Endothelial cell of umbilical vein (primary cell): ENCODE measurements at regions not wholly inside any gene's neighbourhood (a gene's known extent, or its start where the extent isn't known, plus 50 kb on each side); places are given as distances from the start of the nearest gene placed in this dataset.

Source experiments
- BruUV-seq: library from RNA; stranded (reverse); fragments of 400-500 nt; replicated peaks from 2 replicates; lab custom pipeline; 2021; lab: Mats Ljungman, UMichigan
- CTCF ChIA-PET: fragments of 300-600, 350-600 bp; sonication (Branson Sonifier 250); formaldehyde crosslinking; loops from one replicate; lab custom pipeline; 2021; ENCODE audit warnings: antibody characterized with exemption, inconsistent platforms; lab: Charles Lee
- POLR2A ChIA-PET: fragments of 300-600, 350-600 bp; sonication (Branson Sonifier 250); formaldehyde crosslinking; loops from one replicate; lab custom pipeline; 2021; ENCODE audit warnings: antibody characterized with exemption, inconsistent platforms; lab: Charles Lee
- DNase-seq: peaks from one replicate; pipeline ENCODE4 v3.0.0-alpha.2; 2011; ENCODE audit warnings: low read depth, low spot score
- FAIRE-seq: peaks from 2 replicates; lab custom pipeline; 2011; peaks lifted over from hg19 to GRCh38; lab: Jason Lieb, UNC
- H2AFZ ChIP-seq: 2 replicates; pipeline ENCODE4 v1.6.0; 2012; ENCODE audit warnings: low read depth, low read length, control low read depth, inconsistent platforms
- H3K27ac ChIP-seq: 2 replicates; pipeline ENCODE4 v1.5.1; 2011; ENCODE audit warnings: low read depth, mild to moderate bottlenecking, control low read depth, low read length, moderate library complexity; ENCODE audit not compliant: insufficient read depth
- H3K27me3 ChIP-seq, 2 experiments: 2 replicates each; pipeline versions ENCODE4 v1.6.0 to v1.6.1; 2011; ENCODE audit warnings: low read length in 2 of 2, mixed read lengths in 1 of 2; ENCODE audit not compliant: control insufficient read depth in 2 of 2, insufficient read depth in 2 of 2
- H3K36me3 ChIP-seq, 2 experiments: 2 replicates in 1 of 2; 3 replicates in 1 of 2; pipeline ENCODE4 v1.5.1; 2011; ENCODE audit warnings: low read length in 2 of 2, mild to moderate bottlenecking in 1 of 2, moderate library complexity in 1 of 2; ENCODE audit not compliant: control insufficient read depth in 2 of 2, insufficient read depth in 2 of 2; ENCODE audit errors: extremely low read depth in 1 of 2
- H3K4me1 ChIP-seq: 3 replicates; pipeline ENCODE4 v1.5.1; 2011; ENCODE audit warnings: mild to moderate bottlenecking, low read length; ENCODE audit not compliant: control insufficient read depth, insufficient read depth; ENCODE audit errors: extremely low read depth
- H3K4me2 ChIP-seq: 2 replicates; pipeline ENCODE4 v1.6.1; 2011; ENCODE audit warnings: low read length, control low read depth, mixed read lengths; ENCODE audit not compliant: insufficient read depth
- H3K4me3 ChIP-seq, 3 experiments: fragments of 200-600 bp in 1 of 3; sonication (generic), shearing (Covaris generic) in 1 of 3; replicated peaks in 1 of 3; 2 replicates each; pipeline ENCODE4 v1.5.1; 2011 to 2016; ENCODE audit warnings: control low read depth in 3 of 3, low read length in 3 of 3, mild to moderate bottlenecking in 2 of 3, inconsistent platforms in 1 of 3, low read depth in 1 of 3, moderate library complexity in 1 of 3; ENCODE audit not compliant: insufficient read depth in 1 of 3
- H3K79me2 ChIP-seq: 2 replicates; pipeline ENCODE4 v1.6.0; 2012; ENCODE audit warnings: low read length, inconsistent platforms; ENCODE audit not compliant: control insufficient read depth, insufficient read depth
- H3K9ac ChIP-seq: replicated peaks from 2 replicates; pipeline ENCODE3; 2011; ENCODE audit warnings: low read length, control low read depth; ENCODE audit not compliant: insufficient read depth; ENCODE audit errors: extremely low read depth
- H3K9me1 ChIP-seq: replicated peaks from 3 replicates; pipeline ENCODE4 v1.6.0; 2011; ENCODE audit warnings: mild to moderate bottlenecking, low read length; ENCODE audit not compliant: control insufficient read depth, insufficient read depth; ENCODE audit errors: extremely low read depth
- H3K9me3 ChIP-seq: replicated peaks from 2 replicates; pipeline ENCODE4 v1.5.1; 2012; ENCODE audit warnings: low read length, inconsistent platforms; ENCODE audit not compliant: control insufficient read depth, insufficient read depth
- H4K20me1 ChIP-seq: replicated peaks from 2 replicates; pipeline ENCODE3; 2011; ENCODE audit warnings: mild to moderate bottlenecking, low read length; ENCODE audit not compliant: control insufficient read depth, insufficient read depth; ENCODE audit errors: extremely low read depth
- EZH2 ChIP-seq: IDR thresholded peaks from 2 replicates; pipeline ENCODE4 v1.6.1; 2012; ENCODE audit warnings: borderline replicate concordance, low read depth, mild to moderate bottlenecking, moderate library complexity, low read length, inconsistent platforms; ENCODE audit not compliant: severe bottlenecking
- FOS ChIP-seq: IDR thresholded peaks from 2 replicates; pipeline ENCODE4 v1.6.1; 2011; ENCODE audit warnings: mild to moderate bottlenecking, low read length, moderate library complexity, borderline replicate concordance; ENCODE audit not compliant: insufficient read depth
- GATA2 ChIP-seq: IDR thresholded peaks from 2 replicates; pipeline ENCODE4 v1.7.0; 2011; ENCODE audit warnings: low read depth, mild to moderate bottlenecking, moderate library complexity, mixed read lengths, low read length; ENCODE audit not compliant: insufficient read length, insufficient read depth
- JUN ChIP-seq: IDR thresholded peaks from 2 replicates; pipeline ENCODE4 v1.6.1; 2011; ENCODE audit warnings: borderline replicate concordance, low read depth; ENCODE audit not compliant: insufficient read length, insufficient read depth
- MYC ChIP-seq: IDR thresholded peaks from one replicate; pipeline ENCODE4 v1.6.1; 2011; ENCODE audit warnings: mild to moderate bottlenecking, low read depth, low read length
- POLR2A ChIP-seq: IDR thresholded peaks from 2 replicates; pipeline ENCODE4 v1.6.1; 2012; ENCODE audit warnings: low read depth, mild to moderate bottlenecking, control low read depth, low read length
- POLR2AphosphoS5 ChIP-seq: IDR thresholded peaks from 2 replicates; pipeline ENCODE4 v1.6.1; 2012; ENCODE audit warnings: low read depth, mild to moderate bottlenecking, control low read depth, low read length, moderate library complexity; ENCODE audit not compliant: insufficient read depth
- dilution Hi-C: fragments of 300-500 bp; cut with MboI; formaldehyde crosslinking; loops from one replicate; pipeline ENCODE4 v1.15.0; 2019; ENCODE audit warnings: low sequenced_read_pairs; ENCODE audit not compliant: extremely low pct_ligation_motif_present
- intact Hi-C: fragments of 100-400 bp; cut with micrococcal nuclease; formaldehyde crosslinking; loops from one replicate; pipeline ENCODE4 v1.10.0; 2022
- TF ChIP-seq, protein P1 (sequence below): IDR thresholded peaks from 2 replicates; pipeline ENCODE4 v1.6.1; 2011; ENCODE audit not compliant: insufficient read depth, insufficient read length
- TF ChIP-seq, protein P2 (sequence below), 2 donors: IDR thresholded peaks; 1 replicate in 1 of 2; 2 replicates in 1 of 2; pipeline ENCODE4 v1.5.1; 2011; ENCODE audit warnings: low read length in 2 of 2, mild to moderate bottlenecking in 2 of 2, moderate library complexity in 2 of 2, control low read depth in 1 of 2, inconsistent platforms in 1 of 2, low read depth in 1 of 2; ENCODE audit not compliant: insufficient read depth in 1 of 2; ENCODE audit errors: extremely low read depth in 1 of 2

DNA sequence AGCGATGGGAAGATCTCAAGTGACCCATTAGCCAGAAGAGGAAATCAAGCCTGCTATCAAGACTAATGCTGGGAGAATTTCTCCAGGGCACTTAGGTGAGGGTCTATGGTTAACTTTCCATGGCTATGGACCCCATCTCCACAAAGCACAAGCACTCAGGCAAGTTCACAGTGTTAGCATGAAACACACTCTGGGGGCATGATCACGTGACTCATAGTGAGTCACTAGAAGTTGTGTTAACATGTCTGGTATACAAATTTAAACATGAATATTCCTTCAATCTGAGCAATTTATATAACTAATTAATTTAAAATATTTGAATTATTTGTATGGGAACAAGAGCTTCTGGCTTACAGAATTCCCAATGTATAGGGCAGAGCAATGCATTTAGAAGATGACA, 131.8 kb downstream of the FAM204A start:
- no peak overlapping the region for H3K4me2 ChIP-seq
- H2AFZ ChIP-seq = no peak overlapping the region
- TF ChIP-seq FOS (peak; percentile 9), EZH2 (no peak), JUN (no peak)
- DNase-seq (no peak), FAIRE-seq (no peak)
- no peaks in the 10 kb centered on the region for H3K4me1 ChIP-seq
- H3K9me3 ChIP-seq = no peaks in the 10 kb centered on the region
- dilution Hi-C loops = no loop called here
- H3K4me3 ChIP-seq = no peak overlapping the region
- ChIA-PET CTCF (no interaction called here), POLR2A (no interaction called here)
- no peak overlapping the region for H3K27ac ChIP-seq
- no peaks in the 10 kb centered on the region for H3K27me3 ChIP-seq
- H3K79me2 ChIP-seq = no peaks in the 10 kb centered on the region
- no peaks in the 10 kb centered on the region for H3K9me1 ChIP-seq
- intact Hi-C loops = no loop called here
- no peaks in the 10 kb centered on the region for H4K20me1 ChIP-seq
- no peaks in the 10 kb centered on the region for H3K36me3 ChIP-seq
- H3K9ac ChIP-seq = no peak overlapping the region
- no TSS peak for BruUV-seq

DNA sequence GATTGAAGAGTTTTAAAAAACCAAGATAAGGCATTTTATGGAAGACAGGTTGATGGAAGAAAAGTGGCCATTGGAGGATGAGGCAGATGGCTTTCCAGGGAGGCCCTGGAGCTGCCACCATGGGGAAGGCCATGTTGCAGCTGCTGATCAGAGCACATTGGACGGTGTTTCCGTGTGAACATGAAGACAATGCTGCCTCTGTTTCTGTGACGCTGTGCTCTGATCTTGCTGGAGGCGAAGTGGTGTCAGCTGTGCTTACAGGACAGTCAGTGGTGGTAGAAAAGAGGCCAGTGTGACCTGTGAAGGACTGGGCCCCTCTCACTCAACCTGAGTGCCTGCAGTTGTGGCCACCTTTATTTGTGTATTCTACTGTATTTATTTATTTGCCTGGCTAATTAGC, 132.9 kb downstream of the FAM204A start:
- DNase-seq (no peak), FAIRE-seq (no peak)
- H3K9ac ChIP-seq = no peak overlapping the region
- no TSS peak for BruUV-seq
- H4K20me1 ChIP-seq = no peaks in the 10 kb centered on the region
- ChIA-PET POLR2A (no interaction called here), CTCF (no interaction called here)
- no peaks in the 10 kb centered on the region for H3K9me3 ChIP-seq
- H3K79me2 ChIP-seq = no peaks in the 10 kb centered on the region
- dilution Hi-C loops = no loop called here
- H3K9me1 ChIP-seq = no peaks in the 10 kb centered on the region
- no peaks in the 10 kb centered on the region for H3K36me3 ChIP-seq
- no peak overlapping the region for H3K4me2 ChIP-seq
- H3K27ac ChIP-seq = no peak overlapping the region
- TF ChIP-seq POLR2A (no peak), EZH2 (no peak), FOS (no peak), JUN (no peak), POLR2AphosphoS5 (no peak), MYC (no peak), GATA2 (no peak)
- TF ChIP-seq, protein P1, sequence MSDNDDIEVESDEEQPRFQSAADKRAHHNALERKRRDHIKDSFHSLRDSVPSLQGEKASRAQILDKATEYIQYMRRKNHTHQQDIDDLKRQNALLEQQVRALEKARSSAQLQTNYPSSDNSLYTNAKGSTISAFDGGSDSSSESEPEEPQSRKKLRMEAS = no peak
- TF ChIP-seq, protein P2, sequence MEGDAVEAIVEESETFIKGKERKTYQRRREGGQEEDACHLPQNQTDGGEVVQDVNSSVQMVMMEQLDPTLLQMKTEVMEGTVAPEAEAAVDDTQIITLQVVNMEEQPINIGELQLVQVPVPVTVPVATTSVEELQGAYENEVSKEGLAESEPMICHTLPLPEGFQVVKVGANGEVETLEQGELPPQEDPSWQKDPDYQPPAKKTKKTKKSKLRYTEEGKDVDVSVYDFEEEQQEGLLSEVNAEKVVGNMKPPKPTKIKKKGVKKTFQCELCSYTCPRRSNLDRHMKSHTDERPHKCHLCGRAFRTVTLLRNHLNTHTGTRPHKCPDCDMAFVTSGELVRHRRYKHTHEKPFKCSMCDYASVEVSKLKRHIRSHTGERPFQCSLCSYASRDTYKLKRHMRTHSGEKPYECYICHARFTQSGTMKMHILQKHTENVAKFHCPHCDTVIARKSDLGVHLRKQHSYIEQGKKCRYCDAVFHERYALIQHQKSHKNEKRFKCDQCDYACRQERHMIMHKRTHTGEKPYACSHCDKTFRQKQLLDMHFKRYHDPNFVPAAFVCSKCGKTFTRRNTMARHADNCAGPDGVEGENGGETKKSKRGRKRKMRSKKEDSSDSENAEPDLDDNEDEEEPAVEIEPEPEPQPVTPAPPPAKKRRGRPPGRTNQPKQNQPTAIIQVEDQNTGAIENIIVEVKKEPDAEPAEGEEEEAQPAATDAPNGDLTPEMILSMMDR (IDR thresholded peaks at IDR 0.05; ENCODE audit: extremely low read depth in 1 of 2, insufficient read depth in 1 of 2, low read depth in 1 of 2, low read length in 2 of 2) = no peak
- intact Hi-C loops = no loop called here
- H3K27me3 ChIP-seq = no peaks in the 10 kb centered on the region
- no peaks in the 10 kb centered on the region for H3K4me1 ChIP-seq
- H3K4me3 ChIP-seq = no peak overlapping the region
- H2AFZ ChIP-seq = no peak overlapping the region
